HEK293 (cell line): ENCODE measurements at regions not wholly inside any gene's neighbourhood (a gene's known extent, or its start where the extent isn't known, plus 50 kb on each side); places are given as distances from the start of the nearest gene placed in this dataset.

Experiments
- CTCF ChIA-PET: fragments of 350-600 bp; formaldehyde crosslinking; extraction: SDS; loops from one replicate; lab custom pipeline; 2021; ENCODE audit warnings: antibody characterized with exemption; lab: Yijun Ruan, JAX
- POLR2A ChIA-PET: fragments of 300-600 bp; formaldehyde crosslinking; extraction: SDS; loops from one replicate; lab custom pipeline; 2020; ENCODE audit warnings: antibody characterized with exemption, inconsistent platforms; lab: Yijun Ruan, JAX
- H3K27ac ChIP-seq: fragments of 200-500 bp; sonication (Bioruptor generic); 2 replicates; pipeline ENCODE4 v1.5.1; 2014; ENCODE audit warnings: low read depth, low read length, control low read depth, inconsistent platforms; ENCODE audit errors: extremely low read depth
- H3K36me3 ChIP-seq, 2 experiments: fragments of 200-500 bp in 1 of 2; sonication (Bioruptor generic) in 1 of 2; 1 replicate in 1 of 2; 2 replicates in 1 of 2; pipeline ENCODE4 v1.5.1; 2014 to 2017; ENCODE audit warnings: inconsistent platforms in 2 of 2, low read length in 2 of 2; ENCODE audit not compliant: control insufficient read depth in 2 of 2, insufficient read depth in 1 of 2
- H3K4me1 ChIP-seq: fragments of 200-500 bp; sonication (Bioruptor generic); 2 replicates; pipeline ENCODE4 v1.5.1; 2014; ENCODE audit warnings: mild to moderate bottlenecking, low read length, inconsistent platforms; ENCODE audit not compliant: control insufficient read depth, insufficient read depth
- H3K4me3 ChIP-seq: 2 replicates; pipeline ENCODE4 v1.5.1; 2011; ENCODE audit warnings: low read depth, mild to moderate bottlenecking, control low read depth, low read length, moderate library complexity
- H3K9me3 ChIP-seq: fragments of 200-500 bp; sonication (Bioruptor generic); 2 replicates; pipeline ENCODE4 v1.5.1; 2014; ENCODE audit warnings: low read depth, low read length, inconsistent platforms; ENCODE audit not compliant: control insufficient read depth, insufficient read depth
- BCL11A ChIP-seq: fragments of 450-650 bp; formaldehyde crosslinking; IDR thresholded peaks from 2 replicates; pipeline ENCODE4 v1.5.1; 2016; ENCODE audit warnings: low read depth, missing biosample characterization, missing genetic modification characterization
- KLF8 ChIP-seq: fragments of 450-650 bp; formaldehyde crosslinking; IDR thresholded peaks from 2 replicates; pipeline ENCODE4 v1.5.1; 2016; ENCODE audit warnings: missing biosample characterization, missing genetic modification characterization
- REPIN1 ChIP-seq: fragments of 450-650 bp; formaldehyde crosslinking; IDR thresholded peaks from 2 replicates; pipeline ENCODE4 v1.5.1; 2017; ENCODE audit warnings: missing biosample characterization, missing genetic modification characterization, low read depth
- REST ChIP-seq: fragments of 450-650 bp; formaldehyde crosslinking; IDR thresholded peaks from 2 replicates; pipeline ENCODE4 v1.5.1; 2016; ENCODE audit warnings: missing biosample characterization, missing genetic modification characterization
- ZBTB8A ChIP-seq: fragments of 450-650 bp; formaldehyde crosslinking; IDR thresholded peaks from 2 replicates; pipeline ENCODE4 v1.5.1; 2016; ENCODE audit warnings: missing biosample characterization, missing genetic modification characterization
- ZNF114 ChIP-seq: fragments of 450-650 bp; formaldehyde crosslinking; IDR thresholded peaks from 2 replicates; pipeline ENCODE4 v1.5.0; 2017; ENCODE audit warnings: missing biosample characterization, missing genetic modification characterization
- ZNF140 ChIP-seq: fragments of 450-650 bp; formaldehyde crosslinking; IDR thresholded peaks from 2 replicates; pipeline ENCODE4 v1.5.1; 2016; ENCODE audit warnings: missing biosample characterization, missing genetic modification characterization
- ZNF146 ChIP-seq: fragments of 450-650 bp; formaldehyde crosslinking; IDR thresholded peaks from 2 replicates; pipeline ENCODE4 v1.5.1; 2016; ENCODE audit warnings: missing biosample characterization, missing genetic modification characterization
- ZNF174 ChIP-seq: fragments of 450-650 bp; formaldehyde crosslinking; IDR thresholded peaks from 2 replicates; pipeline ENCODE4 v1.5.0; 2017; ENCODE audit warnings: missing biosample characterization, mild to moderate bottlenecking, missing genetic modification characterization
- ZNF202 ChIP-seq: fragments of 450-650 bp; formaldehyde crosslinking; IDR thresholded peaks from 2 replicates; pipeline ENCODE4 v1.5.1; 2016; ENCODE audit warnings: missing biosample characterization, missing genetic modification characterization, borderline replicate concordance
- ZNF266 ChIP-seq: fragments of 450-650 bp; formaldehyde crosslinking; IDR thresholded peaks from 2 replicates; pipeline ENCODE4 v1.5.1; 2016; ENCODE audit warnings: missing biosample characterization, missing genetic modification characterization, low read depth
- ZNF324 ChIP-seq: fragments of 450-650 bp; formaldehyde crosslinking; IDR thresholded peaks from 2 replicates; pipeline ENCODE4 v1.5.1; 2016; ENCODE audit warnings: missing biosample characterization, missing genetic modification characterization
- ZNF394 ChIP-seq: fragments of 450-650 bp; formaldehyde crosslinking; IDR thresholded peaks from 2 replicates; pipeline ENCODE4 v1.5.1; 2016; ENCODE audit warnings: missing biosample characterization, missing genetic modification characterization, mild to moderate bottlenecking, moderate library complexity, borderline replicate concordance
- ZNF426 ChIP-seq: fragments of 450-650 bp; formaldehyde crosslinking; IDR thresholded peaks from 2 replicates; pipeline ENCODE4 v1.5.1; 2017; ENCODE audit warnings: missing biosample characterization, missing genetic modification characterization, mild to moderate bottlenecking, inconsistent platforms, moderate library complexity
- ZNF433 ChIP-seq: fragments of 450-650 bp; formaldehyde crosslinking; IDR thresholded peaks from 2 replicates; pipeline ENCODE4 v1.5.1; 2016; ENCODE audit warnings: missing biosample characterization, missing genetic modification characterization, low read depth
- ZNF473 ChIP-seq: fragments of 450-650 bp; formaldehyde crosslinking; IDR thresholded peaks from 2 replicates; pipeline ENCODE4 v1.5.1; 2017; ENCODE audit warnings: missing biosample characterization, missing genetic modification characterization
- ZNF510 ChIP-seq: fragments of 450-650 bp; formaldehyde crosslinking; IDR thresholded peaks from 2 replicates; pipeline ENCODE4 v1.5.1; 2018; ENCODE audit warnings: mild to moderate bottlenecking, missing genetic modification characterization, missing biosample characterization; ENCODE audit not compliant: insufficient replicate concordance
- ZNF518A ChIP-seq: fragments of 450-650 bp; formaldehyde crosslinking; conservative IDR thresholded peaks from 2 replicates; pipeline ENCODE4 v1.5.1; 2016; ENCODE audit warnings: low read depth, missing biosample characterization, missing genetic modification characterization
- ZNF555 ChIP-seq: fragments of 450-650 bp; formaldehyde crosslinking; conservative IDR thresholded peaks from 2 replicates; pipeline ENCODE4 v1.5.1; 2017; ENCODE audit warnings: missing biosample characterization, mild to moderate bottlenecking, missing genetic modification characterization, inconsistent platforms
- ZNF558 ChIP-seq: fragments of 450-650 bp; formaldehyde crosslinking; IDR thresholded peaks from 2 replicates; pipeline ENCODE4 v1.5.1; 2016; ENCODE audit warnings: missing biosample characterization, missing genetic modification characterization
- ZNF621 ChIP-seq: fragments of 450-650 bp; formaldehyde crosslinking; IDR thresholded peaks from 2 replicates; pipeline ENCODE4 v1.5.1; 2017; ENCODE audit warnings: missing biosample characterization, missing genetic modification characterization
- ZNF664 ChIP-seq: fragments of 450-650 bp; formaldehyde crosslinking; IDR thresholded peaks from 2 replicates; pipeline ENCODE4 v1.5.1; 2016; ENCODE audit warnings: missing biosample characterization, missing genetic modification characterization
- ZNF791 ChIP-seq: fragments of 450-650 bp; formaldehyde crosslinking; IDR thresholded peaks from 2 replicates; pipeline ENCODE4 v1.5.1; 2016; ENCODE audit warnings: missing biosample characterization, missing genetic modification characterization

GRCh38 chr5:77926337-77926736 lies 150.2 kb upstream of the TBCA start (continued):
- peak; percentile 55; the same call in 1 of the 2 replicates for TF ChIP-seq ZNF140 (tag by site-specific recombination)
- peak; percentile 69 for TF ChIP-seq ZNF518A (tag by site-specific recombination)
- TF ChIP-seq ZNF426 (tag by site-specific recombination), result peak; percentile 65
- TF ChIP-seq ZNF558 (tag by site-specific recombination), result 0 out of 2 replicates have a peak, but pooled peaks have one; percentile 32
- no peak for TF ChIP-seq KLF8 (tag by site-specific recombination)
- TF ChIP-seq ZNF146 (tag by site-specific recombination), result no peak
- TF ChIP-seq ZNF324 (tag by site-specific recombination), result no peak
- peak; percentile 55 for TF ChIP-seq ZBTB8A (tag by site-specific recombination)
- TF ChIP-seq ZNF555 (tag by site-specific recombination), result peak; percentile 62
- TF ChIP-seq ZNF510 (tag by site-specific recombination), result peak; percentile 29
- TF ChIP-seq ZNF266, result 0 out of 2 replicates have a peak, but pooled peaks have one; percentile 19
- peak; percentile 83 for TF ChIP-seq ZNF394
- peak; percentile 38; the same call in 1 of the 2 replicates for TF ChIP-seq REST (tag by site-specific recombination)
- peak; percentile 40; the same call in 1 of the 2 replicates for TF ChIP-seq ZNF433
- TF ChIP-seq ZNF664 (tag by site-specific recombination), result no peak

DNA sequence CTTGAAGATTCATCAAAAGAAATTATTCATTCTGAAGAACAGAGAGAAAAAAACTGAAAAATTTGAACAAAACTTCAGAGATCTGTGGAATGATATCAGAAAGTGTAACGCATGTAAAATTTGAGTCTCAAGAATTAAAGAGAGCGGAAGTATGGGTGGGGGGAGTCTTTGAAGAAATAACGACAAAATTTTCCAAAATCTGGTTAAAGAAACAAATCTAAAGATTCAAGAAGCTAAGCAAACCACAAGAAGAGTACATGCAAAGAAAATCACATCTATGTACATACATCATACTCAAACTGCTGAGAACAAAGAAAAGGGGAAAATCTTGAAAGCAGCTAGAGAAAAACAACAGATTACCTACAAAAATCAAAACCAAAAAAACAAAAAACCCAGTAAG lies 149.4 kb upstream of the TBCA start:
- no peaks in the 10 kb centered on the region for H3K9me3 ChIP-seq
- ChIA-PET CTCF (interaction anchor here (0.7 kb wide), 1 partner anchor 156 kb away, joined by 4 read pairs; no protein-coding TSS in a partner anchor), POLR2A (no interaction called here)
- H3K36me3 ChIP-seq, result no peaks in the 10 kb centered on the region
- no peaks in the 10 kb centered on the region for H3K4me1 ChIP-seq
- no peak overlapping the region for H3K27ac ChIP-seq
- no peak overlapping the region for H3K4me3 ChIP-seq
- TF ChIP-seq ZNF791, result no peak
- TF ChIP-seq BCL11A, result no peak
- TF ChIP-seq ZNF174 (tag by site-specific recombination), result no peak
- TF ChIP-seq ZNF621 (tag by site-specific recombination), result no peak
- no peak for TF ChIP-seq REPIN1 (tag by site-specific recombination)
- no peak for TF ChIP-seq ZNF114 (tag by site-specific recombination)
- no peak for TF ChIP-seq ZNF473 (tag by site-specific recombination)
- no peak for TF ChIP-seq ZNF202 (tag by site-specific recombination)
